ENCODE measurements at regions not wholly inside any gene's neighbourhood (a gene's known extent, or its start where the extent isn't known, plus 50 kb on each side); places are given as distances from the start of the nearest gene placed in this dataset.

GRCh38 chr22:48600171-48600570 is 1227.5 kb downstream of the BRD1 start:
- no peak overlapping the region for H3K4me3 ChIP-seq (ENCODE audit: insufficient read depth, low read depth, low read length)
- H3K27me3 ChIP-seq (ENCODE audit: control insufficient read depth, insufficient read depth, low read length), result no peaks in the 10 kb centered on the region
- DNase-seq, result no peak
- no peaks in the 10 kb centered on the region for H3K36me3 ChIP-seq (replicated peaks; ENCODE audit: control insufficient read depth, insufficient read depth, low read length)

DNA sequence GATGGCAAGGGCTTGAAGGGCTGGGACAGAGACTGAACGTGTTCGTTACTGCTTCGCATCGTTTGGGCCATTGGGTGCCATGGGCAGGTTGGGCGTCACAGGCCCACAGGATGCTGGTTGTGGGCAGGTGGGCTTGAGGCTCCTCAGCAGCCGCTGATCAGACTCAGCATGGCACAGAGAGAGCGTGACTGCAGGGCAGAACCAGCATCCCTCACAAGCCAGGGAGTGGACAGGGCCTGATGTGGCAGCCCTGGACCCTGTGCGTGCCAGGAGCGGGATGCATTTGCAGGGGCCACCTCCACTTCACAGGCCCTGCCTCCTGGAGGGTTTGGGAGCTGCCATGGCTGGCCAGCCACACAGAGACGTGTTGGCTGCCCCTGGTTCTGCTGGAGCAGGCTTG is 1228.3 kb downstream of the BRD1 start:
- H3K4me3 ChIP-seq (ENCODE audit: insufficient read depth, low read depth, low read length), result no peak overlapping the region
- H3K27me3 ChIP-seq (ENCODE audit: control insufficient read depth, insufficient read depth, low read length), result no peaks in the 10 kb centered on the region
- no peaks in the 10 kb centered on the region for H3K36me3 ChIP-seq (replicated peaks; ENCODE audit: control insufficient read depth, insufficient read depth, low read length)
- DNase-seq, result no peak

GRCh38 chr22:48596111-48596850 is 1231.4 kb downstream of the BRD1 start:
- H3K4me3 ChIP-seq (ENCODE audit: insufficient read depth, low read depth, low read length), result no peak overlapping the region
- no peaks in the 10 kb centered on the region for H3K27me3 ChIP-seq (ENCODE audit: control insufficient read depth, insufficient read depth, low read length)
- no peak for DNase-seq
- no peaks in the 10 kb centered on the region for H3K36me3 ChIP-seq (replicated peaks; ENCODE audit: control insufficient read depth, insufficient read depth, low read length)

DNA sequence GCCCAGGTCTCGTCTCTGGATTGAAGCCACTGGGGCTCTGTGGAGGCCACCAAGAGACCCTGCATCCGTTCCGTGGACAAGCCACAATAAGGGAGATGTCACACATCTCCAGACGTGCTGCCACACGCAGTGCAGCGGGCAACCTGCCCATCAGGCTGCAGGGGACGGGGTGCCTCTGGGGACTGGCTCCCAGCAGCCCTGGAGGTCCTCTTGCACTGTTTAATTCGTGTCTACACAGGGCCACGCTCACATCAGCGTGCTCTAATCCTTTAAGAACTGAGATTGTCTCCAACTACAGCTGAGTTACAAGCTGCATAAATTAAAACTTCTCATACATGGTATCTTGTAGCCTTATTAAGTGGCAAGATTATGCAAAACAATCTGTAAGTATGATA is 1232.2 kb downstream of the BRD1 start:
- Histone ChIP-seq H3K4me3 (ENCODE audit: insufficient read depth, low read depth, low read length) (no peak overlapping the region), H3K36me3 (replicated peaks; ENCODE audit: control insufficient read depth, insufficient read depth, low read length) (no peaks in the 10 kb centered on the region), H3K27me3 (ENCODE audit: control insufficient read depth, insufficient read depth, low read length) (no peaks in the 10 kb centered on the region)
- DNase-seq, result no peak

DNA sequence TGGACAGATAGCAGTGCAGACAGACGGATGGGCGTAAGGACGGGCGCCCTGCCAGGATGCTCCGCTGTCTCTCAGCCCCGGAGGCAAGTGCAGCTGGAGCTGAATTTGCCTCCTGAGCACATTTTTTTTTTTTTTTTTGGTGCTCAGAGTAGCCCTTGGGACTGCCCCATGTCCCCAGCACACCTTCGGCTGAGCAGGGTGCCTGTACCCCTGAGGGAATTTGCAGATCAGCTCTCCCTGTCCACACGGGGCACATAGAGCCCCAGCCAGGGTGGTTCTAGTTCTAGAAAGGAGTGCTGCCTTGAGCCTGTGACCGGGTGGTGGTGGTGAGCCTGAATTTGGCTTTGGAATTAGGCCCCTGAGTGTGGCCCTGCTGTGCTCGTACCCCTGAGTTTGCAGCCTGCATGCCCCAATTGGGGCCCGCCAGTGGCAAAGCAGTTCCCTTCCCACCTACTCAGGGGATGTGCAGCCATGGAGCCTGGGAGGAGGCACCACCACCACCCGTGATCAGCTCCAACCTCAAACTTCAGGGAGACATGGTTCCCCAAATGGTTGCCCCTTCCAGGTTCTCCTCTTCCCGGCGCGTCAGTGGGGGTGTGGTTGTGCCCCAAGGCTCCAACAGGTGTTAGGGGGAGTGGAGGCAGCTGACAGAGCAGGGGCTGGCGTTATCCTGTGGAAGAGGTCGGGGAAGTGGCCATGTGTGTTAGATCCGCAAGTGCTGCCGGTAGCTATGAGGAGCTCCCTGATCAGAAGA is 1232.7 kb downstream of the BRD1 start:
- H3K36me3 ChIP-seq (replicated peaks; ENCODE audit: control insufficient read depth, insufficient read depth, low read length), result no peaks in the 10 kb centered on the region
- no peaks in the 10 kb centered on the region for H3K27me3 ChIP-seq (ENCODE audit: control insufficient read depth, insufficient read depth, low read length)
- DNase-seq, result no peak
- no peak overlapping the region for H3K4me3 ChIP-seq (ENCODE audit: insufficient read depth, low read depth, low read length)

DNA sequence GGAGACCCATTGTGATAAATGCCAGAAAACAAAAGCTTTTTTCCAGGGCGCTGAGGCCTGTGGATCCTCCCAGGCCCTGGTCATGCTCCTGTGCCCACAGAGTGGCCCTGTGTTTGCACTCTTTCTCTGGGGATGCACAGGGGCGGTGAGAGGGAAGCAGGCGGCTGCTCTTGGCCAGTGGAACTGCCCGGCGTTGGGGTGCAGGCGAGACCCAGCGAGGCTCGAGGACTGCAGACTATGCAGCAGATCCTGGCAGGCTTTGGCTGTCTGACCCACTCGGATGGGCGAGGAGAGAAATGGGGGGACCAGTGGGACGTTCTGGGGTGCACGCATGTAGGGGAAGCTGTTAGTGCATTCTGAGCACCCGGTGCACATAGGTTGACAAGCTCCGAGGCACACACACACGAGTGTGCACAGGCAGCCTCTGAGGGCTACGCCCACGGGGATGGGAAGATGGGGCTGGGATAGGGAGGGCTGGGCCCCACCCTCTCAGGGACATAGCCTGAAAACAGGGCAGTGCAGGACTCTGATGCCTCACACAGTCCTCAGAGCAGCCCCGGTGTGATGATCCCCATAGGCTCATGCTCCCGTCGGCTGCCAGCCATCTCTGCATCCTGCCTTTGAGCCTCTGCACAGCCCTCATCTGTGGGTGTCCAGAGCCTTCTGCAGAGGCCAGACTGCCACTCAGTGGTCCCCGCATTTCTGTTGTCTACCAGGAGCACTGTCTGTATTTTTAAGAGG is 1233.5 kb downstream of the BRD1 start:
- DNase-seq, result no peak
- no peaks in the 10 kb centered on the region for H3K36me3 ChIP-seq (replicated peaks; ENCODE audit: control insufficient read depth, insufficient read depth, low read length)
- no peak overlapping the region for H3K4me3 ChIP-seq (ENCODE audit: insufficient read depth, low read depth, low read length)
- H3K27me3 ChIP-seq (ENCODE audit: control insufficient read depth, insufficient read depth, low read length), result no peaks in the 10 kb centered on the region

DNA sequence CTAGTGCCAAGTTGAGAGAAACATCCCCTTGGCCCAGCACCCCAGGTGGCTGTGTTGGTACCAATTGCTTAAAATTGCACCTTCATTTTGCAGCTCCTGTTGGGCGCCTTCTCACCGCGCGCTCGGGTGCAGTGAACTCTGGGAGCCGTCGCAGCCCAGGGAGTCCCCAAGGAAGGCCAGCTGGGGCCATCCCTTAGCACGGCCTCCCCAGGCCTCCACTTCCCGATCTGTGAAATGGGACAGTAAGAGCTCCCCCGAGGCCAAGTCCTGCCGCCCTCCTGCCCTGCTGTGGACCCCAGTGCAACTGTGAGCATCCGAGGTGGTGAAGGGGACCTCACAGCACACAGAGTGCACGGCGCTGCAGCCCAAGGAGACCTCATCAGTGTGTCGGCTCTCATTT is 1234.1 kb downstream of the BRD1 start:
- Histone ChIP-seq H3K36me3 (replicated peaks; ENCODE audit: control insufficient read depth, insufficient read depth, low read length) (no peaks in the 10 kb centered on the region), H3K27me3 (ENCODE audit: control insufficient read depth, insufficient read depth, low read length) (no peaks in the 10 kb centered on the region), H3K4me3 (ENCODE audit: insufficient read depth, low read depth, low read length) (no peak overlapping the region)
- DNase-seq, result no peak

DNA sequence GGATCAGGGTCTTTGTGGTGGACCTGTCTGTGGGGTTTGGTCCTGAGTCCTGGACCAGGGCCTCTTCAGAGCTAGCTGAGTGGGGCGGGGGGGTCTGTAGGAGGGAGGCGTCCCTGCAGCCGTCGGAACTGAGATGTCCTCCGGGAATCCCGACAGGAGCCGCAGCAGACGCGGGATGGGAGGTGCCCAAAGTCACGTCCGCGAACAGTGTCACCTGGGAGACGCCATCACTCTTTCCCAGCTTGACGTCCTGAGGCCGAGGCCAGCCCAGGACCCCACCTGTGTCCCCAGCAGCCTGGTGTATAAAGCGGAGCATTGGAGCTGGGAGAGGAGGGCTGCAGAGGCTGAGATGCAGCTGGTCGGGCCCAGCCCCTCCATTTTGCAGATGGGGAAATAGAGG is 1234.7 kb downstream of the BRD1 start:
- Histone ChIP-seq H3K36me3 (replicated peaks; ENCODE audit: control insufficient read depth, insufficient read depth, low read length) (no peaks in the 10 kb centered on the region), H3K27me3 (ENCODE audit: control insufficient read depth, insufficient read depth, low read length) (no peaks in the 10 kb centered on the region), H3K4me3 (ENCODE audit: insufficient read depth, low read depth, low read length) (no peak overlapping the region)
- DNase-seq, result no peak

DNA sequence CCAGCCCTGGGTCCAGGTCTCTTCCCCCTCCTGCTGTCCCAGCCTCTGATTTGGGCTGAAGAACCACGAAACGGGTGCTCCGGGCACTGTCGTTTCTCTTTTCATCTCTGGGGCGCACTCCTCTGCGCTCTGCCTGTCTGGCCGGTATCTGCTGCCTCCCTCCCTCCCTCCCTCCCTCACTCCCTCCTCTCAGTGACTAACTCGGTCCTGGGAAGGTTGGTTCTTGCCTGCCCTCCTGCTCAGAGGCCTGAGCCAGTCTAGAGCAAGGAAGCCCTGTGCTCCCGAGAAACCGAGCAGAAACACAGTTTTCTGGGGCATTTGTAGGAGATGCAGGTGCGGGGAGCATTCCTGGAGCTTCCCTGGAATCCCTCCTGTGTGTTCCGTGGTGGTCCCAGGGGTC is 1235.2 kb downstream of the BRD1 start:
- no peaks in the 10 kb centered on the region for H3K36me3 ChIP-seq (replicated peaks; ENCODE audit: control insufficient read depth, insufficient read depth, low read length)
- no peaks in the 10 kb centered on the region for H3K27me3 ChIP-seq (ENCODE audit: control insufficient read depth, insufficient read depth, low read length)
- DNase-seq, result no peak
- no peak overlapping the region for H3K4me3 ChIP-seq (ENCODE audit: insufficient read depth, low read depth, low read length)

DNA sequence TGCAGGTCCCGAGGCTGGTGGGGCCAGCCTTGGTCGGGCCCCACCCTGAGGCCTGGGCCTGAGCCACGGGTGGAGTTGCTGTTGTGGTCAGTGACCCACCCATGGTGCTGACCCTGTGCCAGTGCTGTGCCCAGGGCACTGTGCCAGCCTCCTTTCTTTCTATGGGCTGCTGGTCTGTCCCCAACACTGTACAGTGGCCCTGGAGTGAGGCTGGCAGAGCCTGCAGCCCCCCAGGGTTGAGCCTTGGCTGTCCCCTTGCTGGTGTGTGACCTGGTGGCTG is 1235.7 kb downstream of the BRD1 start:
- Histone ChIP-seq H3K27me3 (ENCODE audit: control insufficient read depth, insufficient read depth, low read length) (no peaks in the 10 kb centered on the region), H3K36me3 (replicated peaks; ENCODE audit: control insufficient read depth, insufficient read depth, low read length) (no peaks in the 10 kb centered on the region), H3K4me3 (ENCODE audit: insufficient read depth, low read depth, low read length) (no peak overlapping the region)
- DNase-seq, result no peak

DNA sequence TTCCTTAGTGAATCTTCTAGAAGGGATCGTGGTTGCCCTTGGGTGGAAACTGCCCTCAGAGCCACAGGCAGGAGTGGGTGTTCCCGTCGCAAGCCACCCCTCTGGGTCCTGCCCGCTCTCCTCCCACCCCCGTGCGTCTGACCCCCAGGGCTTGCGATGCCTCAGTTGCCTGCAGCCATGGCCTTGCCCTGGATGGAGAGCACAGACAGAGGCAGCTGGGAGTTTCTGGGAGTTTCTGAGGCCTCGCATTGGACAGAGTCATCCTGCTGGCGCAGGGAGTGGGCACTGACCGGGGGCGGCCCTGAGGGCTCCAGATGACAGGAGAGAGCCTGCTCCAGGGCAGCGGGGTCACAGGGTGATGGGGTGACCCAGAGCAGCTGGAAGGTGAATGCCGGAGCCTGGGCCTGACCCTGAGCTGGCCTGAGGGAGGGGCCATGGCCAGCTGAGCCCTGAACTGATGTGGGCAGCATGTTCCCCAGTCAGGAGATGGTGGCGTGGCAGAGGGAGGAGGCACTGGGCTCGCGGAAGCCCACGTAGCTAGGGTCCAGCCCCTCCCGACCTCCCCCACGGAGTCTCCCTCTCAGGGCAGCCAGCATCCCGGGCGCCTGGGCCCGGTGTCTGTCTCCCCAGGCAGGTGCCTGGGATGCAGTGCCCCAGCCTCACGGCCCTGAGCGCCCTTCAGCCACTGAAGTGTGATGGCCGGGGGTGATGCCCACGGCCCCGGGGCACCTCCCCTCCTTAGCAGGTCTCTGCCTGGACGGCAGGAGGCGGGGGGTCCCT is 1236.2 kb downstream of the BRD1 start:
- no peaks in the 10 kb centered on the region for H3K36me3 ChIP-seq (replicated peaks; ENCODE audit: control insufficient read depth, insufficient read depth, low read length)
- H3K4me3 ChIP-seq (ENCODE audit: insufficient read depth, low read depth, low read length), result no peak overlapping the region
- no peaks in the 10 kb centered on the region for H3K27me3 ChIP-seq (ENCODE audit: control insufficient read depth, insufficient read depth, low read length)
- DNase-seq, result no peak

DNA sequence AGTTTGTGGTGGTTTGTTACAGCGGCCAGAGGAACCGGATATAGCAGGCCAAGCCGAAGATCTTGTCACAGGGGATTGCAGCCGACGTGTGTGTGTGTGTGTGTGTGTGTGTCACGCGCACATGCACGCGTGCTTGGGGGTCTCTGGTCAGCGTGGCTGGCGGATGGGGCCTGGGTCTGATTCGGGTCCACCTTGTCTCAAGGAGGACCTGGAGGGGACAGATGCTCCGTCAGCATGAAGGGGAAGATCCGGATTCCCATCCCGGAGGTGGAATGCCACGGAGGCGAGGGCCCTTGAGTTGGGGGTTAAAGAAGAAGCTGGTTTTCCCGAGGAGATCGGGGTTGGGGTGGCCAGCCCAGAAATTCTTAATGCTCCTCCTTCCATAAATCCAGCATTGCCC is 1237.8 kb downstream of the BRD1 start:
- Histone ChIP-seq H3K27me3 (ENCODE audit: control insufficient read depth, insufficient read depth, low read length) (no peaks in the 10 kb centered on the region), H3K36me3 (replicated peaks; ENCODE audit: control insufficient read depth, insufficient read depth, low read length) (no peaks in the 10 kb centered on the region), H3K4me3 (ENCODE audit: insufficient read depth, low read depth, low read length) (no peak overlapping the region)
- DNase-seq, result no peak

DNA sequence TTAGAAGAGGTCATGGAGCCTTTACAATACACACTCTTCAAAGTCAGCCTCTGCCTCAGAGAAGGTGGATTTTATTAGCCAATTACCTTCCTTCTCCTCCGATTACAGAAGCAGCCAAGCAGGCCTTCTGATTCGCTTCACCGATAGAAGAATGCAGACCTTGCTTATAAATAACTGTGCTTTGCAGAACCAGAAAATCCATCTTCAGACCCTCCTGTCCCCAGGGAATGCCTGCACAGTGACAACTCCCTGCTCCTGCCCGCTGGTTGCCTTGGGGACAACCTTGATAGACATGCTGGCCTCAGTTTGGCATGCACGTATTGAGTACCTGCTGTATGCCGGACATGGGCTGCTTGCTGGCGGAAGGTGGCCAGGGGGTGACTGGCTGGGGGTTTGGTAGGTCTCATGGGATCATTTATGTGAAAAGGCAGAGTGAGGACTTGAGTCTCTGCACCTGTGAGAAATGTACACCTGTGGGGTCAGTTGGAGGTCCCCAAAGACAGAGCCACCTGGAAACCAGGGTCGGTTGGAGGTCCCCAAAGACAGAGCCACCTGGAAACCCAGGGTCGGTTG is 1238.7 kb downstream of the BRD1 start:
- H3K4me3 ChIP-seq (ENCODE audit: insufficient read depth, low read depth, low read length), result no peak overlapping the region
- H3K27me3 ChIP-seq (ENCODE audit: control insufficient read depth, insufficient read depth, low read length), result no peaks in the 10 kb centered on the region
- H3K36me3 ChIP-seq (replicated peaks; ENCODE audit: control insufficient read depth, insufficient read depth, low read length), result no peaks in the 10 kb centered on the region
- no peak for DNase-seq

DNA sequence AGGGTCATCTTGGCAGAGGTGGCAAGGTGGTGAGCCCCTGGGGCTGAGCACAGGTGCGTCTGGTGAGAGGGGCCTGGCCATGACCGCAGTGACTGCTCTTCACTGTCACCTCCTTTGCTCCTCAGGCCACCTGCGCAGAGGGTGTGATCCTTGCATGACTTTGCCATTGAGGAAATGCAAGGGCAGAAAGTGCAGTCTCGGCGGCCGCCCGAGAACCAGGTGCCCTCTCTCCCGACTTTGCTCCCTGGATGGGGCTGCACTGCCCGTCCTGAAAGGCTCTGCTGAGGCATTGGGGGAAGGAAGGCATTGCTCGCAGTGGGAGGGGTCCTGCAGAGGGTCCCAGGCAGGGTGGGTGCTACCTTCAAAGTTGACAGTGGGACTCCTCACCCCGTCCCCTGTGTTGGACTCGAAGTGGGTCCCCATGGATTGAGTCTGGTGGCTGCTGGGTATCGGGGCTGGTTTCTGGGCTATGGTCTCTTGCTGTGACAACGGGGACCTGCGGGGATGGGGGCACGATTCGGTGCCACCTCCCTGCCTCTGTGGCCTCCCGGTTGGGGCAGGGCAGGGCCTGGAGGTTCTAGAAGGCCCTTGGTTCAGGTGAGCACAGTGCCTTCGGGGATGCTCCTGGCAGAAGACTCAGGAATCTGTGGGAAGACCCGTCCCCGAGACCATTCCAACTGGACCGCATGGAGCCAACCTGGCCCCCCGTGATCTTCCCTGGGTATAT is 1239.4 kb downstream of the BRD1 start:
- no peaks in the 10 kb centered on the region for H3K36me3 ChIP-seq (replicated peaks; ENCODE audit: control insufficient read depth, insufficient read depth, low read length)
- no peak for DNase-seq
- H3K4me3 ChIP-seq (ENCODE audit: insufficient read depth, low read depth, low read length), result no peak overlapping the region

More for the DNA sequence above, 1239.4 kb downstream of the BRD1 start:
- H3K27me3 ChIP-seq (ENCODE audit: control insufficient read depth, insufficient read depth, low read length), result no peaks in the 10 kb centered on the region

Data from H7 (cell line).